Endodermal cell (in vitro differentiated cells): ENCODE measurements at regions not wholly inside any gene's neighbourhood (a gene's known extent, or its start where the extent isn't known, plus 50 kb on each side); places are given as distances from the start of the nearest gene placed in this dataset.

Experiments used
- DNase-seq: peaks from one replicate; pipeline ENCODE4 v3.0.0-alpha.2; 2017
- H3K27ac ChIP-seq: 2 replicates; pipeline ENCODE4 v1.5.1; 2013; ENCODE audit warnings: mild to moderate bottlenecking, low read depth, low read length, moderate library complexity
- H3K27me3 ChIP-seq: 2 replicates; pipeline ENCODE4 v1.6.1; 2013; ENCODE audit warnings: mild to moderate bottlenecking, low read length, moderate library complexity; ENCODE audit not compliant: insufficient read depth, control insufficient read depth, poor library complexity, severe bottlenecking
- H3K36me3 ChIP-seq: 2 replicates; pipeline ENCODE4 v1.7.0; 2013; ENCODE audit warnings: mild to moderate bottlenecking, low read length, moderate library complexity; ENCODE audit not compliant: control insufficient read depth, insufficient read depth
- H3K4me1 ChIP-seq: one replicate; pipeline ENCODE4 v1.7.0; 2013; ENCODE audit warnings: low read length; ENCODE audit not compliant: control insufficient read depth, insufficient read depth
- H3K4me3 ChIP-seq: 2 replicates; pipeline ENCODE4 v1.5.1; 2013; ENCODE audit warnings: mild to moderate bottlenecking, low read length, moderate library complexity
- H3K9ac ChIP-seq: 2 replicates; pipeline ENCODE4 v1.6.1; 2013; ENCODE audit warnings: mild to moderate bottlenecking, low read length, moderate library complexity; ENCODE audit not compliant: poor library complexity, severe bottlenecking; ENCODE audit errors: extremely low read depth
- H3K9me3 ChIP-seq: 2 replicates; pipeline ENCODE4 v1.6.1; 2013; ENCODE audit warnings: mild to moderate bottlenecking, low read length, moderate library complexity; ENCODE audit not compliant: control insufficient read depth
- H3K27ac Mint-ChIP-seq: 2 replicates; pipeline ENCODE4 v1.8.0; 2020; ENCODE audit warnings: mixed read lengths
- H3K27me3 Mint-ChIP-seq: 2 replicates; pipeline ENCODE4 v1.8.0; 2021; ENCODE audit warnings: mild to moderate bottlenecking, mixed read lengths; ENCODE audit not compliant: insufficient read depth
- H3K36me3 Mint-ChIP-seq: 2 replicates; pipeline ENCODE4 v1.8.0; 2020; ENCODE audit warnings: low read depth, mixed read lengths
- H3K4me1 Mint-ChIP-seq: 2 replicates; pipeline ENCODE4 v1.8.0; 2020; ENCODE audit warnings: mixed read lengths
- H3K4me3 Mint-ChIP-seq: 2 replicates; pipeline ENCODE4 v1.8.0; 2020; ENCODE audit warnings: mild to moderate bottlenecking, moderate library complexity, mixed read lengths
- H3K9me3 Mint-ChIP-seq: 2 replicates; pipeline ENCODE4 v1.8.0; 2020; ENCODE audit warnings: mild to moderate bottlenecking, mixed read lengths
- CTCF ChIP-seq: fragments of 200-600 bp; sonication (generic); conservative IDR thresholded peaks from 2 replicates; pipeline ENCODE4 v1.5.0; 2021; ENCODE audit warnings: antibody characterized with exemption, mild to moderate bottlenecking
- WGBS, 2 experiments: methylation state at CpG; one replicate each; pipeline versions ENCODE4 v1.1.5 to v1.1.7; 2013; ENCODE audit warnings: missing lambda C conversion rate in 2 of 2, mixed read lengths in 1 of 2; ENCODE audit not compliant: insufficient coverage in 1 of 2, insufficient read length in 1 of 2; 5-methylcytosine and 5-hydroxymethylcytosine counted together

DNA sequence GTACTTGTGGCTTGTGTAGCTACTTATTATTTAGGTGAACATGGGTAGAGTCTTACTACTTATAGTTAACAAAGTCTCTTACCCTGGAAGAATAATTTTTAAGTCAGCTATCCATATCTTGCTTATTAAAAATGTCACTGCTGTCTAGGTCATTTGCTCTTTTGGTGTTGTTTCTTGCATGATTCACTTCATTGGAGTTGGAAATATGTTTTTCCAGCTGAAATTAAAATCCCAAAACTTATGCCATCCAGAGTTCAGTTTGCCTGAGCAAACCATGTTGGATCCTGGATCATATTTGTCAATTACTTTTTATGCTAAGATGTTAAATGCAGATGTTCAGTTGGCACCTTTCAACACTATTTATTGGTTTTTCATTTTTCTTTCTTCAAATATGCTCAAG, 421.0 kb upstream of the RBMS3 start:
- Histone ChIP-seq H3K9me3 (no peaks in the 10 kb centered on the region), H3K9ac (no peak overlapping the region), H3K4me1 (peaks cover 9% of the 10 kb centered on the region), H3K27me3 (no peaks in the 10 kb centered on the region), H3K27ac (no peak overlapping the region), H3K4me3 (no peak overlapping the region), H3K36me3 (no peaks in the 10 kb centered on the region)
- no peak for DNase-seq
- no peak for TF ChIP-seq CTCF
- Mint-ChIP-seq H3K36me3 (no peaks in the 10 kb centered on the region), H3K27ac (no peak overlapping the region), H3K4me3 (no peak overlapping the region), H3K27me3 (no peaks in the 10 kb centered on the region), H3K4me1 (peaks cover 25% of the 10 kb centered on the region), H3K9me3 (no peaks in the 10 kb centered on the region)

- Mint-ChIP-seq H3K27me3 (no peaks in the 10 kb centered on the region), H3K9me3 (no peaks in the 10 kb centered on the region), H3K36me3 (no peaks in the 10 kb centered on the region), H3K4me1 (peaks cover 25% of the 10 kb centered on the region), H3K27ac (no peak overlapping the region), H3K4me3 (no peak overlapping the region)
- no peak for TF ChIP-seq CTCF
- H3K9ac ChIP-seq, result no peak overlapping the region
- no peaks in the 10 kb centered on the region for H3K36me3 ChIP-seq
- WGBS, 2 experiments, result 89 to 96% methylated on average over 3 to 4 of the region's 4 CpGs
- H3K4me3 ChIP-seq, result no peak overlapping the region
- H3K9me3 ChIP-seq, result no peaks in the 10 kb centered on the region
- DNase-seq, result no peak
- H3K4me1 ChIP-seq, result peaks cover 9% of the 10 kb centered on the region
- H3K27me3 ChIP-seq, result no peaks in the 10 kb centered on the region
- H3K27ac ChIP-seq, result no peak overlapping the region
Observed at GRCh38 chr3:28860307-28860706, 420.6 kb upstream of the RBMS3 start.

- Mint-ChIP-seq H3K4me3 (no peak overlapping the region), H3K36me3 (no peaks in the 10 kb centered on the region), H3K9me3 (no peaks in the 10 kb centered on the region), H3K27ac (no peak overlapping the region), H3K27me3 (no peaks in the 10 kb centered on the region), H3K4me1 (peaks cover 26% of the 10 kb centered on the region)
- Histone ChIP-seq H3K27ac (no peak overlapping the region), H3K9me3 (no peaks in the 10 kb centered on the region), H3K36me3 (no peaks in the 10 kb centered on the region), H3K4me1 (peaks cover 14% of the 10 kb centered on the region), H3K27me3 (no peaks in the 10 kb centered on the region), H3K4me3 (no peak overlapping the region), H3K9ac (no peak overlapping the region)
- no peak for DNase-seq
- WGBS, 2 experiments, result 91 to 100% methylated on average over 5 to 7 of the region's 7 CpGs
- no peak for TF ChIP-seq CTCF
Observed at GRCh38 chr3:28863186-28863585, 417.7 kb upstream of the RBMS3 start.
